GM19099 (cell line): ENCODE measurements at regions not wholly inside any gene's neighbourhood (a gene's known extent, or its start where the extent isn't known, plus 50 kb on each side); places are given as distances from the start of the nearest gene placed in this dataset.

Experiments used
- POLR2A ChIP-seq: IDR thresholded peaks from 3 replicates; pipeline ENCODE4 v1.6.1; 2011; ENCODE audit warnings: low read depth; ENCODE audit not compliant: insufficient read length; ENCODE audit errors: extremely low read depth

GRCh38 chr7:46189255-46189790 lies 268.3 kb upstream of the IGFBP3 start:
- TF ChIP-seq POLR2A: no peak

DNA sequence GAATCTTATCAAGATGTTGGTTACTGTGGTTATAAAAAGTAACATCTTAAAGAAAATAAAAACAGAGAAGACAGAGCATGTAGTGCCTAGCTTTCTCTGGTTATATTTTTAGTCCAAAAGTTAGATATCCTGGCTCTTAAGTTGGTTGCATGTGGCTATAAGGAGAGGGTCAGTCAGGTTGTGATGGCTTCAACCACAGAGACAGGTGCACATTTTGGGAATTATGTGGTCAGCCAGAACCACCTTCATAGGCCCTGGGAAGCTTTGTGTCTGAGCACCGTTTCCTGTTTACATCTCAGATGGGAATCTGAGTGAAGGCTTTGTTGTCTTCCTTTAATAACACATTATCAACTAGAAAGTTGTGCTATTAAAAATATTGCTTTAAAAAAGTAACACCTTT lies 265.1 kb upstream of the IGFBP3 start:
- no peak for TF ChIP-seq POLR2A

DNA sequence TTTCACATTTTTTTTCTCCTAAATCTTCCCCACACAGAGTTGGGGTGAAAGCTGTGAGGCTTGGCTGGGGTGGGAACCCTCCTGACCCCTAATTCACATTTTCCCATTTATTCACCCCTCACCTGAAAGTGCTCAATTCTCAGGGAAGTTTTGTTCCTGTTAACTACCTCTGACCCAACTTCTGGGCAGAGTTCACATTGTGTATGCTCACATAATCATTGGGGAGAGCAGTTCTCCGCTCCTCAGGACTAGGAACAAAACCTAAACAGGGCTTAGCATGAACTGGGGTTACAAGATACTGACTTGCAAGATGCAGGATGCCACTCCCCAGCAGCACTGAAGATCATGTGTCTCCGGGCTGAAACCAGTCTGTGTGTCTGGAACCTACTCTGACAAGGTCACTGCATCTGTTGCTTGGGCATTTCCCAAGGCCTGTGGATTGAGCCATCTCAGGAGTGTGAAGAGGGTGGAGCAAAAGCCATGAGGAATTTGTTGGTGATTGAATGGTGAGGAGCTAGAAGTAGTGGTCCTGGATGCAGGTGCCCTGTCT lies 258.1 kb upstream of the IGFBP3 start:
- no peak for TF ChIP-seq POLR2A

DNA sequence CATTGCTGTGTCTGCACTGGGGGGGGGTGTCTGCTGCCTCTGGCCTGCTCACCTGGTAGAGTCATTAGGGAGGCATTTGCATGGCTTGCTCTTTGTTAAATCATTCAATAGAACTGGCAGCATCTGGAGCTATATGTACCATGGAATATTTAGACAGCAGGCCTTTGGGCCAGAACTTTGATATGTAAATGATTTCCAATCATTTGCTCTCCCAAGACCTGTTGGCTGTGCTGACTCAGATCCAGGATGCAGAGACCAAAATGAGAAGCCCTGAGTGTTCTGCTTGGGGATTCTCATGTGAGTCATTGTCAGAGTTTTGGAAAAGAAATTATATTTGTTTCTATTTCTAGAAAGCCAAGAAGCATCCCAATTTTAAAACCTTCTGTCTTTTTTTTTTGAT lies 257.6 kb upstream of the IGFBP3 start:
- TF ChIP-seq POLR2A: no peak

DNA sequence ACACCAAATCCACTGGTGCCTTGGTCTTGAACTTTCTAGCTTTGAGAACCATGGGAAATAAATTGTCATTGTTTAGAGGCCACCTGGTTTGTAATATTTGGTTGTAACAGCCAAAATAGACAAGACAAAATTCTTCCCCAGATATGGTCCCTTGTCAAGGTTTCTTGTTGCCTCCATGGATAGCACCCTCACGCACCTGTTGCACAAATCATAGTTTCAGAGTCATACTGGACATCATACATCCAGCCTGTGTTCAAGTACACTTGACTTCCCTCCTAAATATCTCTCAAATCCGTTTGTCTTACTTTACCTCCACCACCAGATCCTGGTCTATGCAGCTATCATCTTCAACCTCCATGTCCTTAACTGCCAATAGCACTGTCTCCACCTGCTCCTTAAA lies 256.7 kb upstream of the IGFBP3 start:
- TF ChIP-seq POLR2A: no peak

GRCh38 chr7:46175221-46175620 lies 254.1 kb upstream of the IGFBP3 start:
- no peak for TF ChIP-seq POLR2A

GRCh38 chr7:46174196-46174580 lies 253.1 kb upstream of the IGFBP3 start:
- TF ChIP-seq POLR2A: no peak

- TF ChIP-seq POLR2A: no peak
Observed at GRCh38 chr7:46173476-46174195, 252.6 kb upstream of the IGFBP3 start.

DNA sequence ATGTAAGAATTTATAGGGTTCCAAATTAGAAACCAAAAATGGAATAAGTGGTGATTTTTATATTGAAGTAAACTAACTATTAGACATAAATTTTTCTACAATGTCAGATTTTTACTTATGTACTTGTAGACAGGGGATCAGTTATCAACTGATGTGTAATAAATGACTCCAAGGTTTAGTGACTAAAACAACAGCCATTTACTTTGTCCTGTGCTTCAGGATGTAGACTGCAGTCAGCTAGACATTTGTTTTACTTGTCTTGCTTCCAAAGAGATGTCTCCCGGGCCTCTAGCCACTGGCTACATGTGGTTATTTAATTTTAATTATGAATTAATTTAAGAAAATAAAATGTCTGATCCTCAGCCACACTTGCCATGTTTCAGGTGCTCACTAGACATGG lies 249.7 kb upstream of the IGFBP3 start:
- TF ChIP-seq POLR2A: no peak

DNA sequence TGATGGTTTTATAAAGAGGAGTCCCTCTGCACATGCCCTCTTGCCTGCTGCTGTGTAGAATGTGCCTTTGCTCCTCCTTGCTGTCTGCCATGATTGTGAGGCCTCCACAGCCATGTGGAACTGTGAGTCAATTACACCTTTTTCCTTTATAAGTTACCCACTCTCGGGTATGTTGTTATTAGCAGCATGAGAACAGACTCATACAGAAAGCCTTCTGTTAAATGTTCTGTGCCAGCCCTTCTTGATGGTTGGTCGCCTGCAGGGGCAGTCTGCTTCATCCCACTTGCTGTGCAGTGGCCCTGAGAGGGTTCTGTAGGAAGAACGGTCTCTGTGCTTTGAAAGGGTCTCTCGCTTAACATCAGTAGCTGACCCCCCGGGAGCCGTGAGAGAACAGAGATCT lies 248.9 kb upstream of the IGFBP3 start:
- TF ChIP-seq POLR2A: no peak

GRCh38 chr7:46169384-46169755 lies 248.3 kb upstream of the IGFBP3 start:
- no peak for TF ChIP-seq POLR2A

- TF ChIP-seq POLR2A: no peak
Observed at GRCh38 chr7:46168671-46169383, 247.8 kb upstream of the IGFBP3 start.

DNA sequence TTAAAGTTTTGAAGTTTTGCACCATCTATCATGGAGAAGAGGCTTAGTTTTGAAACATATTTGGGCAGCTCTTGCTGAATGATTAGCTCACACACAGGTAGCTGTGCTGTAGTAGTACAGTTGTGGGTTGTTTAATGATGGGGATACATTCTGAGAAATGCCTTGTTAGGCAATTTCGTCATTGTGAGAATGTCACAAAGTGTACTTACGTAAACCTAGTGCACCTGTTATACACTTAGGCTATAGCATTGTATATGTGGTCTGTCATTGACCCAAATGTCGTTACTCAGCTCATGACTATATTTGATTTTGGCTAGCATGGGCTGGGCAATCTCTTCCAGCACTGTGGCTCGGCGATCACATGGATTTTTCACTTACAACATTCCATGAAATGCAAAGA lies 247.2 kb upstream of the IGFBP3 start:
- TF ChIP-seq POLR2A: no peak

DNA sequence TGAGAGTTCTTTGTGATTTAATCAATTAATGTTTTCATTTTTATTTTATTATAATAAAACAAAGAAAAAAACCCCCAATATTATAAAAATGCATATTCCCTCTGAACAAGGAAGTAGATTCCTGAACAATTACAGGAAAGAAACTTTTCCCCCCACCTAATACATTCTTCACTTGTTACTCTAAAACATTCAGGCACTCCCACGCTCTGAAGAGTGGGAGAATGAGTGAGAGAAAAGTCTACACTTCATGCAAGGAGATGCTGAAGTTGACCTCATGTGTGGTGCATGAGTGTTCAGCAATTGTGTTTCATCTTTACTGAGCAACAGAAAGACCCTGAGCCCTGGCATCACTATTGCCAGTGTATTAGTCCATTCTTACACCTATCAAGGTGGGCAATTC lies 244.2 kb upstream of the IGFBP3 start:
- no peak for TF ChIP-seq POLR2A

- no peak for TF ChIP-seq POLR2A
Observed at GRCh38 chr7:46164629-46165028, 243.6 kb upstream of the IGFBP3 start.

- TF ChIP-seq POLR2A: no peak
Observed at GRCh38 chr7:46163246-46163645, 242.2 kb upstream of the IGFBP3 start.

- TF ChIP-seq POLR2A: no peak
Observed at GRCh38 chr7:46162609-46163008, 241.5 kb upstream of the IGFBP3 start.

DNA sequence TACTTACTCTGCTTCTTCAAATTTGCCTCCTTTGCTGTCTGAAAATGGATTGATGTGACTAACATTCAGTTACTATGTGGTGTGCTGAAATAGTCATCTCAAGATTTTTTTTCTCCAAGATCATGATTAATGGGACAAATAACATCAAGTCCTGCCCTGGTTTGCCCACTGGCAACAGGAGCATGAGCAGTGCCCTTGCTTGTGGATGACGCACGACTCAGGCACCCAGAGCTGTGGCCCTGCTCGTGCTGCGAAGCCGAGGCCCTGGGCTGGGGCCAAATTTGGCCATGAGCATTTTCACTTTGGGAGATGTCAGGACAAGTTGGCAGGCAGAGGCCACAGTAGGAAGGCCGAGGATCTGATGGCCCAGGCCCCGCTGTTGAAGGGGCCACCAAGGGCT lies 239.8 kb upstream of the IGFBP3 start:
- TF ChIP-seq POLR2A: no peak
